Activated CD4-positive, alpha-beta T cell treated with anti-CD3 and anti-CD28 coated beads, Interleukin-2, amount 50 U/mL, for 48 hours (primary cell): ENCODE measurements at regions not wholly inside any gene's neighbourhood (a gene's known extent, or its start where the extent isn't known, plus 50 kb on each side); places are given as distances from the start of the nearest gene placed in this dataset.

Source experiments
- DNase-seq, 2 experiments: peaks; one replicate each; pipeline ENCODE4 v3.0.0-alpha.2; 2020

DNA sequence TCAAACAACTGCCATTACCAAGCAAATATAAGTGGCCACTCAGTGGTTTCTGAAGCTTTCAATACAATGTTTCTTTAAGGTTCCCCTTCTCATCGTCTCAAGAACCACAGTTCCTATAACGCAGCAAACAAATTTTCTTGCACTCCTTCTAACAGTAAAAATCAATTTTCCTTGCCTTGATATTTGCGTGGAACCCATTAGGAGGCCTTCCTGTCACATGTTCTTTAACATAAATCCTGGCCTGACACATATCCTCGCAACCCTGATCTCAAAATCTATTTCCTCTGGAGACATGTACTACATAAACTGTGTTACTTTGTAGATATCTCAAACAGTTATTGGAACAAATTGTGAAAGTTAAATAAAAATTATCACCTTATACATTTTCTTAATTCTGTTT is 65.9 kb upstream of the MANEA start:
- DNase-seq: no peak

DNA sequence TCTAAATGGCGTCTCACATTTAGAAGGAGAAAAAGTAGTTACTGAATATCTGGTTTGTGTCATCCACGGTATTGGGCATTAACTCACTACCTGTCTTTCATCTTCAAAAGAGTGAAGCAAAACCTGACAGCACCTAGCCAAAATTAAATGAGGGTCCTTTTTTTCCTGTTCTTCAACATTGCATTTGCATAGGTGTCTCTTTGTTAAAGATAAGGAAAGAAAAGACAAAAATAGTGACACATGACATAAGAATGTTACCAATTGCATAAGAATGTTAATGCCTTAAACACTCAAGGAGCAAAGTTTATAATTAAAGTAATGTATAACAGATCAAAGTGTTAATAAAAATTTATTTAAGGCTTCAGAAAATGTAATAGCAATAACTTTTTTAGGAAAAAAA is 61.4 kb upstream of the MANEA start:
- DNase-seq: no peak

DNA sequence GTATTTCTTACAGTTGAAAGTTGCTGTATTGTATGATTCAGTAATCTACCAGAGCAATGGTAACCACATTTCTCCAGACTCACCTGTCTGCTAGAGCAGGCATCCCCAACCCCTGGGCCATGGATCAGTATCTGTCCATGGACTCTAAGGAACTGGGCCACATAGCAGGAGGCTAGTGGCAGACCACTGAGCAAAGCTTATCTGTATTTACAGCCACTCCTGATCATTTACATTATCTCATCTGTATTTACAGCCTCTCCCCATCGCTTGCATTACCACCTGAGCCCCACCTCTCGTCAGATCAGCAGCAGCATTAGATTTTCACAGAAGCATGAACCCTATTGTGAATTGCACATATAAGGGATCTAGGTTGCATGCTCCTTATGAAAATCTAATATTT is 60.3 kb upstream of the MANEA start:
- no peak for DNase-seq

DNA sequence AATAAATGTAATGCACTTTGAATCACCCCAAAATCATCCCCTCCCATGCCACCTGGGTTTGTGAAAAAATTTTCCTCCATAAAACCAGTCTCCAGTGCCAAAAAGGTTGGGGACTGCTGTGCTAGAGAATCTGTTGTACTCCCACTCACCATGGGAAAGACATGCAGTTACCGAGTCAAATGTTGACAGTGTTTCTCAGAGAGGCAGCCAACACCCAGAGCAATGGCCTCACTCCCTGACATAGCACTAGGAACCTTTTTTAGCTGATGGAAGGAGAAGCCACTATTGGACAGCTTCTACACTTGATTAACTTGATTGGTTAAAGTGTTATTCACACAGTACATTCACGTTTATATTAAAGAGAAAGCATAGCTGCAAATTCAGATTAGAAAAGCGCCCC is 59.8 kb upstream of the MANEA start:
- no peak for DNase-seq

DNA sequence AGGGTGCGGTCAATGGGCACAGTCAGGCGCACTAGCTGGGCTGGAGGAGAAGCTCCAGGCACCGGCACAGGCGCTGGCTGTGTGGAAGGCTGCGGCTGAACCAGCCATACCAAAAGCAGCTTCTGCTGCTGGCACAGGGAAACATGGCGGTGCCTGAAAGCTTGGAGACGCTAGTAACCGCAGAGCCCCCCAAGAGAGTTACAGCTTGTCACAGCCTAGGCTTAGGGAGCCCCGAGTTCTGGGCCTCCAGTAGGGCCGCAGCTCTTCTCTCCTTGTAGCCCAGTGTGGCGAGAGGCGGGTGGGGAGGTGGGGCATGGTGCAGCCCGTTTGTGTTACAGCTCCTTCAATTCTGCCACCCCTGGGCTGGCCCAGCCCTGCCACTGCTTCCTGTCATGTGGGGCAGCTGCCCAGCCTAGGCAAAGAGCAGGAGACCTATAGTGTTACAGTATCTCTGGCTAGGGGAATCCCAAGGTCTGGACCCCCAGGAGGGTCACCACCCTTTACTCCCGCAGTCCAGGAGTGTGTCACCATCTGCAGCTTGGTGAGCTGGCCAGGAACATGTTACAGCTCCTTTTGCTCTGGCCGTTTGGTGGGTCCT is 58.6 kb upstream of the MANEA start:
- DNase-seq: no peak

DNA sequence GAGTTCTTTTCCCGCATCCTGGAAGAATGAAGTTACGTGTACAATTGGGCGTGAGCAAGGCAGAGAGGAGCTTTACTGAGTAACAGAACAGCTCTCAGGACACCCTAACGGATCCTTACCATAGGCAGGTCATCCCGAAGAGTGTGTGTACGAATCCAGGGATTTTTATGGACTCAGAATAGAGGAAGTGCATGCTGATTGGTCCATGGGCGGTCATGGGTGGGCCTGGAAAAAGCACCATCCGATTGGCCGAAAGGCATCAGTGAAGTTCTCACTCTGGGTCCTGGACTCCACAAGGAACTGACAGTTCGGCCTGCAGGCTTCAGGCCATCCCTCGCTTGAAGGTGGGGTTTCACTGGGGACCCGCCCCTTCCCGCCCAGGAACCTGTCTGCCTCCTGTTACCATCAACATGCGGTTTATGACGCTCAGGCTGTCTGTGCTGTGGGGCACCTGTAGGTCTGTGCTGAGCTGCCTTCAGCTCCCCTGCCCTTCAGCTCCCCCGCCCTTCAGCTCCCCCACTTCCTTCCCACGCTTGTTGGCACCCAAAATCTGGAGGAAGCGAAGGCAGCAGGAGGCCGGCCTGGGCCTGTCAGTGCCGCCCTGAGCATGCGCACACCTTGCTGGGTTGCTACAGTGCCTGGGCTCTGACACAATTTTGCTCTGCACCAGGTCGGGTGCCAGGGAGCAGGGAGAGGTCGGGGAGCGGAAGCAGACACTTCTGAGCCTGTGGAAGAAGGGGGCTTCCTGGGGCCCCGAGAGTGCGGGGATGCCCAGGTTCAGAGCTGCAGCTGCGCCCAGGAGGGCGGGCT is 57.9 kb upstream of the MANEA start:
- no peak for DNase-seq

DNA sequence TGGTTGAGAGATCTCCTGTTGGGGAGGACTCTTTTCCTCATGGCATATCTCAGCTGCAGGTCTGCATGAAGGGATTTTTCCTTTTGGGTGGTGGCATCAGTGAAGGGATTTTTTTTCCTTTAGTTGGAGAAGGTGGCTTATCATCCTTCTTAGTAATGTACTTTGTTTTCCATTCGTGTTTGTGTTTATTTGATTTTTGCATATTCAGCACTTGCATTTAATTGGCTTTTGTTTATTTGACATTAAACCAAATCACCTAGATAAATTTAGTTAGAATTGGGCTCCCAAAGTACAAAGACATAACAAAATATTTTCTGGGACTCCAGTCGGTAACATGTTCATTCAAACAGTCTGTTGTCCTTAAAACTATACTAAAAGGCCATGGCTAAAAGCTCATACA is 56.2 kb upstream of the MANEA start:
- no peak for DNase-seq
